Neuronal stem cell (in vitro differentiated cells): ENCODE measurements at regions not wholly inside any gene's neighbourhood (a gene's known extent, or its start where the extent isn't known, plus 50 kb on each side); places are given as distances from the start of the nearest gene placed in this dataset.

Source experiments
- DNase-seq: peaks from one replicate; pipeline ENCODE4 v3.0.0-alpha.2; 2013; ENCODE audit warnings: low spot score
- H2AFZ ChIP-seq: one replicate; pipeline ENCODE4 v1.6.1; 2013; ENCODE audit warnings: mild to moderate bottlenecking, low read length, inconsistent platforms
- H2AK5ac ChIP-seq: 2 replicates; pipeline ENCODE4 v1.6.1; 2013; ENCODE audit warnings: low read depth, mild to moderate bottlenecking, inconsistent platforms, low read length, moderate library complexity, mixed read lengths
- H2BK120ac ChIP-seq: 2 replicates; pipeline ENCODE4 v1.6.1; 2013; ENCODE audit warnings: low read depth, mild to moderate bottlenecking, inconsistent platforms, low read length, moderate library complexity, mixed read lengths
- H2BK12ac ChIP-seq: one replicate; pipeline ENCODE4 v1.6.1; 2013; ENCODE audit warnings: low read length, inconsistent platforms
- H2BK15ac ChIP-seq: 2 replicates; pipeline ENCODE4 v1.6.1; 2013; ENCODE audit warnings: mild to moderate bottlenecking, low read length, inconsistent platforms, mixed read lengths
- H2BK5ac ChIP-seq: one replicate; pipeline ENCODE4 v1.6.1; 2013; ENCODE audit warnings: inconsistent platforms, mild to moderate bottlenecking, low read length, moderate library complexity
- H3K14ac ChIP-seq: one replicate; pipeline ENCODE4 v1.6.1; 2013; ENCODE audit warnings: low read length, inconsistent platforms
- H3K18ac ChIP-seq: 2 replicates; pipeline ENCODE4 v1.6.1; 2013; ENCODE audit warnings: low read length, inconsistent platforms
- H3K23ac ChIP-seq: 2 replicates; pipeline ENCODE4 v1.6.1; 2013; ENCODE audit warnings: low read depth, mild to moderate bottlenecking, mixed read lengths, low read length, inconsistent platforms; ENCODE audit not compliant: poor library complexity
- H3K27ac ChIP-seq: replicated peaks from 3 replicates; pipeline ENCODE4 v1.5.1; 2013; ENCODE audit warnings: low read length, inconsistent platforms
- H3K27me3 ChIP-seq, 3 experiments: 2 replicates each; pipeline ENCODE4 v1.6.1; 2013; ENCODE audit warnings: low read length in 3 of 3, mild to moderate bottlenecking in 2 of 3, inconsistent platforms in 1 of 3, low read depth in 1 of 3, mixed read lengths in 1 of 3, moderate library complexity in 1 of 3; ENCODE audit not compliant: control insufficient read depth in 3 of 3, insufficient read depth in 3 of 3
- H3K36me3 ChIP-seq, 2 donors: replicated peaks in 1 of 2; 2 replicates each; pipeline ENCODE4 v1.6.1; 2013; ENCODE audit warnings: low read length in 2 of 2; ENCODE audit not compliant: control insufficient read depth in 2 of 2, insufficient read depth in 2 of 2
- H3K4ac ChIP-seq: 2 replicates; pipeline ENCODE4 v1.6.1; 2013; ENCODE audit warnings: inconsistent platforms, mild to moderate bottlenecking, low read length, moderate library complexity
- H3K4me1 ChIP-seq, 2 donors: 1 replicate in 1 of 2; 2 replicates in 1 of 2; pipeline ENCODE4 v1.6.1; 2013; ENCODE audit warnings: low read length in 2 of 2, low read depth in 1 of 2; ENCODE audit not compliant: control insufficient read depth in 2 of 2, insufficient read depth in 1 of 2
- H3K4me2 ChIP-seq: one replicate; pipeline ENCODE4 v1.6.1; 2013; ENCODE audit warnings: mild to moderate bottlenecking, low read length, inconsistent platforms; ENCODE audit not compliant: insufficient read depth, poor library complexity, severe bottlenecking
- H3K4me3 ChIP-seq, 2 donors: 2 replicates each; pipeline ENCODE4 v1.5.1; 2013; ENCODE audit warnings: low read length in 2 of 2, mild to moderate bottlenecking in 2 of 2, inconsistent platforms in 1 of 2, moderate library complexity in 1 of 2
- H3K79me1 ChIP-seq: one replicate; pipeline ENCODE4 v1.6.1; 2013; ENCODE audit warnings: low read depth, mild to moderate bottlenecking, inconsistent platforms, low read length, moderate library complexity
- H3K9ac ChIP-seq: one replicate; pipeline ENCODE4 v1.6.1; 2013; ENCODE audit warnings: mild to moderate bottlenecking, low read depth, low read length, inconsistent platforms; ENCODE audit not compliant: poor library complexity
- H3K9me3 ChIP-seq, 2 donors: replicated peaks in 1 of 2; 2 replicates each; pipeline versions ENCODE3 to v1.6.1; 2013; ENCODE audit warnings: low read length in 2 of 2, mild to moderate bottlenecking in 2 of 2, inconsistent platforms in 1 of 2, low read depth in 1 of 2, mixed read lengths in 1 of 2, moderate library complexity in 1 of 2; ENCODE audit not compliant: control insufficient read depth in 2 of 2, insufficient read depth in 1 of 2
- H4K8ac ChIP-seq: one replicate; pipeline ENCODE4 v1.6.1; 2013; ENCODE audit warnings: low read depth, mild to moderate bottlenecking, inconsistent platforms, low read length, moderate library complexity
- H4K91ac ChIP-seq: one replicate; pipeline ENCODE4 v1.6.1; 2013; ENCODE audit warnings: low read length, low read depth, mild to moderate bottlenecking, inconsistent platforms; ENCODE audit not compliant: poor library complexity
- WGBS, 2 donors: extraction: QIAGEN DNeasy Blood & Tissue Kit; methylation state at CpG; one replicate each; pipeline ENCODE4 v1.1.7; 2013; ENCODE audit warnings: missing lambda C conversion rate in 2 of 2, mixed read lengths in 1 of 2; ENCODE audit not compliant: insufficient read length in 2 of 2, insufficient replicate concordance in 1 of 2; ENCODE audit errors: extremely low coverage in 2 of 2; 5-methylcytosine and 5-hydroxymethylcytosine counted together

GRCh38 chr12:87720967-87721366, 308.2 kb downstream of the C12orf50 start:
- H3K36me3 ChIP-seq, result no peaks in the 10 kb centered on the region
- H3K79me1 ChIP-seq, result no peaks in the 10 kb centered on the region
- H3K23ac ChIP-seq, result no peak overlapping the region
- H3K27me3 ChIP-seq, result no peaks in the 10 kb centered on the region
- no CpG with 5 or more reads among the region's 3 CpGs for WGBS, 2 donors
- H2BK12ac ChIP-seq, result no peak overlapping the region
- DNase-seq, result no peak
- H3K9ac ChIP-seq, result no peak overlapping the region
- no peak overlapping the region for H4K8ac ChIP-seq
- H3K4me2 ChIP-seq, result no peak overlapping the region
- no peak overlapping the region for H3K18ac ChIP-seq
- no peak overlapping the region for H2BK15ac ChIP-seq
- no peaks in the 10 kb centered on the region for H3K4me1 ChIP-seq
- no peak overlapping the region for H2BK5ac ChIP-seq
- no peak overlapping the region for H3K27ac ChIP-seq
- H2BK120ac ChIP-seq, result no peak overlapping the region
- H4K91ac ChIP-seq, result no peak overlapping the region
- H3K9me3 ChIP-seq, result no peaks in the 10 kb centered on the region
- H3K4ac ChIP-seq, result no peak overlapping the region
- no peak overlapping the region for H2AFZ ChIP-seq
- no peak overlapping the region for H3K14ac ChIP-seq
- no peak overlapping the region for H2AK5ac ChIP-seq
- no peak overlapping the region for H3K4me3 ChIP-seq

- Histone ChIP-seq H3K4ac (no peak overlapping the region), H2BK12ac (no peak overlapping the region), H3K4me2 (no peak overlapping the region), H2BK120ac (no peak overlapping the region), H2BK15ac (no peak overlapping the region), H3K23ac (no peak overlapping the region), H3K9ac (no peak overlapping the region), H2AK5ac (no peak overlapping the region), H3K79me1 (no peaks in the 10 kb centered on the region), H2BK5ac (no peak overlapping the region), H3K27ac (no peak overlapping the region), H3K27me3 (no peaks in the 10 kb centered on the region), H4K8ac (no peak overlapping the region), H3K4me3 (no peak overlapping the region), H2AFZ (no peak overlapping the region), H3K14ac (no peak overlapping the region), H3K36me3 (no peaks in the 10 kb centered on the region), H4K91ac (no peak overlapping the region), H3K4me1 (no peaks in the 10 kb centered on the region), H3K9me3 (peaks cover 0 to 2% of the 10 kb centered on the region in 2 donors), H3K18ac (no peak overlapping the region)
- WGBS, 2 donors, result no CpG with 5 or more reads among the region's 5 CpGs
- DNase-seq, result no peak
These were observed 324.8 kb downstream of the C12orf50 start for GRCh38 chr12:87704374-87704773.

DNA sequence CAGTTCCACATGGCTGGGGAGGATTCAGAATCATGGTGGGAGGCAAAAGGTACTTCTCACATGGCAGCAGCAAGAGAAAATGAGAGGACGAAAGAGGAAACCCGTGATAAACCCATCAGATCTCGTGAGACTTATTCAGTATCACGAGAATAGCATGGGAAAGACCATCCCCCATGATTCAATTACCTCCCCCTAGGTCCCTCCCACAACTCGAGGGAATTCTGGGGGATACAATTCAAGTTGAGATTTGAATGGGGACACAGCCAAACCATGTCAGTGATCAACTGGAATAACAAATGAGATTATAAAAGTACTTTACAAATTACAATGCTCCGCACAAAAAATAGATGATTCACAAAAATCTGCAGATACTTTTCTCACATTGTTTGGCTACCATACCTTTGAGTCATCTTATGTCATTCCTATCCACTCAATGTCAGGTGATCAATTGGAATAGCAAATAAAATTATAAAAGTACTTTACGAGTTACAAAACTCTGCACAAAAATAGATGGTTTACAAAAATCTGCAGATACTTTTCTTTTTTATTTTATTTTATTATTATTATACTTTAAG, 338.9 kb downstream of the C12orf50 start:
- Histone ChIP-seq H4K8ac (no peak overlapping the region), H3K4me2 (no peak overlapping the region), H3K14ac (no peak overlapping the region), H4K91ac (no peak overlapping the region), H3K9me3 (no peaks in the 10 kb centered on the region), H2BK5ac (no peak overlapping the region), H3K4me1 (peaks cover 2 to 3% of the 10 kb centered on the region in 2 donors), H2BK120ac (no peak overlapping the region), H3K27ac (no peak overlapping the region), H2AK5ac (no peak overlapping the region), H2AFZ (no peak overlapping the region), H3K18ac (no peak overlapping the region), H3K79me1 (no peaks in the 10 kb centered on the region), H3K4me3 (no peak overlapping the region), H3K23ac (no peak overlapping the region), H3K9ac (no peak overlapping the region), H2BK15ac (no peak overlapping the region), H3K4ac (no peak overlapping the region), H2BK12ac (no peak overlapping the region), H3K27me3 (no peaks in the 10 kb centered on the region), H3K36me3 (no peaks in the 10 kb centered on the region)
- WGBS, 2 donors, result no CpG with 5 or more reads among the region's 7 CpGs
- no peak for DNase-seq

DNA sequence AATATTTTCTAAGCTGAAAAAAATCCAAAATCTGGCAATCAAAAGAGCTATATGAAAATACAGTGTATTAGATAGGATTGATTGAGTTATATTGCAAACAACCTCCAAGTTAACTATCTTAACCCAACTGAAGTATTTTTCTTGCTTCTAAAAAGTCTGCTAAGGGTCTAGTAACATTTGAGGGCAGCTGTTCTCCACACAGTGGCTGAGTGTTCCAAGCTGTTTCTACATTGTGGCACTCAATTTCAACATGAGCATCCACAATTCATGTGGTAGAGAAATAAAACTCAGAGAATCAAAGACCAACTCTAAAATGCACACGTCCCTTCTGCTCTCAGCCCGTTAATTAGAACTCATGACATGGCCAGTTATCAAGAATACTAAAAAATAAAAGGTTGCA, 340.0 kb downstream of the C12orf50 start:
- H2AFZ ChIP-seq, result no peak overlapping the region
- DNase-seq, result no peak
- H3K79me1 ChIP-seq, result no peaks in the 10 kb centered on the region
- no peaks in the 10 kb centered on the region for H3K9me3 ChIP-seq
- H3K27me3 ChIP-seq, result no peaks in the 10 kb centered on the region
- no peak overlapping the region for H2BK15ac ChIP-seq
- no peak overlapping the region for H2AK5ac ChIP-seq
- H3K23ac ChIP-seq, result no peak overlapping the region
- WGBS, 2 donors, result no CpG with 5 or more reads among the region's 2 CpGs
- H3K27ac ChIP-seq, result no peak overlapping the region
- no peak overlapping the region for H2BK12ac ChIP-seq
- H3K14ac ChIP-seq, result no peak overlapping the region
- H3K4me3 ChIP-seq, result no peak overlapping the region
- no peak overlapping the region for H2BK120ac ChIP-seq
- no peak overlapping the region for H2BK5ac ChIP-seq
- no peak overlapping the region for H3K4ac ChIP-seq
- H3K4me1 ChIP-seq, result peaks cover 2 to 3% of the 10 kb centered on the region in 2 donors
- H3K9ac ChIP-seq, result no peak overlapping the region
- no peak overlapping the region for H4K91ac ChIP-seq
- H3K36me3 ChIP-seq, result no peaks in the 10 kb centered on the region
- H3K4me2 ChIP-seq, result no peak overlapping the region
- no peak overlapping the region for H4K8ac ChIP-seq
- H3K18ac ChIP-seq, result no peak overlapping the region
